Neural cell (in vitro differentiated cells): ENCODE measurements at regions not wholly inside any gene's neighbourhood (a gene's known extent, or its start where the extent isn't known, plus 50 kb on each side); places are given as distances from the start of the nearest gene placed in this dataset.
"Not testable (repeated sequence)": the region's sequence is repeated elsewhere in the genome, so short reads cannot be mapped to it uniquely, and the experiment has no call there.

Experiments
- H2AFZ ChIP-seq: fragments of 200-600, 300-800 bp; sonication (generic), shearing (Covaris generic); 2 replicates; pipeline ENCODE4 v1.6.0; 2014; ENCODE audit warnings: low read depth, mild to moderate bottlenecking, antibody characterized with exemption, low read length, moderate library complexity
- H3F3A ChIP-seq: fragments of 200-600 bp; shearing (Covaris generic); 2 replicates; pipeline ENCODE4 v1.6.1; 2016; ENCODE audit warnings: mild to moderate bottlenecking, moderate library complexity, mixed read lengths, antibody characterized with exemption, low read length; ENCODE audit not compliant: insufficient read depth, poor library complexity, severe bottlenecking
- H3K27ac ChIP-seq: fragments of 200-600, 300-800 bp; sonication (generic), shearing (Covaris generic); 2 replicates; pipeline ENCODE4 v1.5.1; 2014; ENCODE audit warnings: mild to moderate bottlenecking, low read length, moderate library complexity
- H3K27me3 ChIP-seq: fragments of 300-800, 200-600 bp; sonication (generic), shearing (Covaris generic); 2 replicates; pipeline ENCODE4 v1.6.0; 2014; ENCODE audit warnings: mild to moderate bottlenecking, low read depth, low read length, moderate library complexity; ENCODE audit not compliant: insufficient read depth
- H3K36me3 ChIP-seq: fragments of 300-800, 200-600 bp; sonication (generic), shearing (Covaris generic); 2 replicates; pipeline ENCODE4 v1.5.1; 2014; ENCODE audit warnings: mild to moderate bottlenecking, antibody characterized with exemption, low read length, moderate library complexity; ENCODE audit not compliant: insufficient read depth
- H3K4me2 ChIP-seq: fragments of 300-800, 200-600 bp; sonication (generic), shearing (Covaris generic); 2 replicates; pipeline ENCODE4 v1.6.0; 2014; ENCODE audit warnings: mild to moderate bottlenecking, low read length
- H3K4me3 ChIP-seq: fragments of 300-800, 200-600 bp; sonication (generic), shearing (Covaris generic); 2 replicates; pipeline ENCODE4 v1.5.1; 2014; ENCODE audit warnings: mild to moderate bottlenecking, low read length, moderate library complexity
- H3K79me2 ChIP-seq: fragments of 200-600 bp; shearing (Covaris generic); replicated peaks from 2 replicates; pipeline ENCODE4 v1.6.0; 2014; ENCODE audit warnings: mild to moderate bottlenecking, low read length, moderate library complexity; ENCODE audit not compliant: insufficient read depth
- H3K9ac ChIP-seq: fragments of 300-800, 200-600 bp; sonication (generic), shearing (Covaris generic); 2 replicates; pipeline ENCODE4 v1.6.1; 2016; ENCODE audit warnings: mild to moderate bottlenecking, low read length, mixed read lengths
- H3K9me2 ChIP-seq: fragments of 200-600 bp; shearing (Covaris generic); 2 replicates; pipeline ENCODE4 v1.6.1; 2016; ENCODE audit warnings: mild to moderate bottlenecking, low read length, mixed read lengths; ENCODE audit not compliant: insufficient read depth
- H3K9me3 ChIP-seq: fragments of 200-600, 300-800 bp; sonication (generic), shearing (Covaris generic); 2 replicates; pipeline ENCODE4 v1.6.1; 2016; ENCODE audit warnings: mild to moderate bottlenecking, mixed run types, low read length, moderate library complexity, mixed read lengths
- H4K20me1 ChIP-seq: fragments of 200-600 bp; shearing (Covaris generic); 2 replicates; pipeline ENCODE4 v1.6.1; 2016; ENCODE audit warnings: mild to moderate bottlenecking, mixed run types; ENCODE audit not compliant: insufficient read depth
- EP300 ChIP-seq: fragments of 450-650 bp; conservative IDR thresholded peaks from 2 replicates; pipeline ENCODE4 v1.6.1; 2014; ENCODE audit warnings: antibody characterized with exemption, mild to moderate bottlenecking, moderate library complexity; ENCODE audit not compliant: poor library complexity, severe bottlenecking
- EZH2 ChIP-seq: fragments of 200-600, 300-800 bp; shearing (Covaris generic), sonication (generic); IDR thresholded peaks from 2 replicates; pipeline ENCODE4 v1.6.1; 2014; ENCODE audit warnings: antibody characterized with exemption, low read length, borderline replicate concordance, mild to moderate bottlenecking; ENCODE audit not compliant: insufficient read depth, poor library complexity, severe bottlenecking
- MXI1 ChIP-seq: fragments of 450-650 bp; conservative IDR thresholded peaks from 2 replicates; pipeline ENCODE4 v1.6.1; 2014; ENCODE audit warnings: antibody characterized with exemption, mild to moderate bottlenecking; ENCODE audit not compliant: poor library complexity, severe bottlenecking
- POLR2AphosphoS5 ChIP-seq: IDR thresholded peaks from 2 replicates; pipeline ENCODE4 v1.6.1; 2012
- RAD21 ChIP-seq: fragments of 450-650 bp; conservative IDR thresholded peaks from 2 replicates; pipeline ENCODE4 v1.6.1; 2014; ENCODE audit warnings: antibody characterized with exemption, mild to moderate bottlenecking, moderate library complexity
- SMC3 ChIP-seq: fragments of 450-650 bp; conservative IDR thresholded peaks from 2 replicates; pipeline ENCODE4 v1.6.1; 2014; ENCODE audit warnings: antibody characterized with exemption, mild to moderate bottlenecking, moderate library complexity; ENCODE audit not compliant: poor library complexity
- TAF1 ChIP-seq: IDR thresholded peaks from 2 replicates; pipeline ENCODE4 v1.6.1; 2012; ENCODE audit warnings: low read depth
- TF ChIP-seq, protein P1 (sequence below): IDR thresholded peaks from 2 replicates; pipeline ENCODE4 v1.6.1; 2012; ENCODE audit warnings: borderline replicate concordance
- TF ChIP-seq, protein P2 (sequence below): fragments of 450-650 bp; IDR thresholded peaks from 2 replicates; pipeline ENCODE4 v1.5.1; 2014; ENCODE audit warnings: antibody characterized with exemption, mild to moderate bottlenecking, moderate library complexity; ENCODE audit not compliant: poor library complexity, severe bottlenecking

DNA sequence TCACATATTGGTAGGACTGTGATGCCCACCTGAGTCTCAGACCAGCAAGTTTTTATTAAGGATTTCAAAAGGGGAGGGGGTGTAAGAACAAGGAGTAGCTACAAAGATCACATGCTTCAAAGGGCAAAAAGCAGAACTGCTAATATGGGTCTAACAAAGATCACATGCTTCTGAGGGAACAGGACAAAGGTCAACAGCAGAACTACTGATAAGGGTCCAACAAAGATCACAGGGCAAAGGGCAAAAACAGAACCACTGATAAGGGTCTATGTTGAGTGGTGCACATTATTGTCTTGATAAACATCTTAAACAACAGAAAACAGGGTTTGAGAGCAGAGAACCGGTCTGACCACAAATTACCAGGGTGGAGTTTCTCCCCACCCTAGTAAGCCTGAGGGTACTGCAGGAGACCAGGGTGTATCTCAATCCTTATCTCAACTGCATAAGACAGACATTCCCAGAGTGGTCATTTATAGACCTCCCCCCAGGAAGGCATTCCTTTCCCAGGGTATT lies 214.5 kb upstream of the CHD1 start:
- H3K27me3 ChIP-seq, H3K9ac ChIP-seq, H2AFZ ChIP-seq, H3K79me2 ChIP-seq, H3K9me2 ChIP-seq, H3K4me2 ChIP-seq, H4K20me1 ChIP-seq, H3K27ac ChIP-seq, H3F3A ChIP-seq, H3K36me3 ChIP-seq, H3K4me3 ChIP-seq, H3K9me3 ChIP-seq: not testable (repeated sequence)

DNA sequence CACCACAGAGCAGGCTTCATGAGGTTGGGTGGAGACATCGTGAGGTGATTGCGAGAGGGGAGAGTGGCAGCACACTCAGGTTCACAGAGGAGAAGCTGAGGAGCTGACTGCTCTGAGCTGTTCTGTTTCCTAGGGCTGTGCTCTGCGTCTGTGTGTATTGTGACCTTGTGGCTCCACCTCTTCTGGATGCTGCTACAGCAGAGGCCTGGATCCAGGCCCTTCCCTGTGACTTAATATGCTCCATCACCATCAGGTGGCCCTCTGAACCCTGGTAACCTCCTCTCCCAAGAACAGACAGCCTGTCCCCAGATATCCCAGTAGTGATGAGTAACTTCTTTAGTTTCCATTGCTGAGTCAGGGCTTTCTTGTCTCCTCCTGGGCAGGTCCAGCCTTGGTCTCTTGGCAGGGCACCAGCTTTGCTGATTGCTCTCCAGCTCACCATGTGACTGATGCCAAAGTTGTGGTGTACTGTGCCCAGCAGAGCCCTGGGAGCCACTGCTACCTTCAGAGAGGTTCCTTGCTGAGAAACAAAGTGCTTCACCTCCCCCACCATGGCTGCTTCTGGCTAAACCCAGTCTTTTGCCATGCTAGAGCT lies 212.8 kb upstream of the CHD1 start:
- H3K27me3 ChIP-seq: no peaks in the 10 kb centered on the region
- H3K36me3 ChIP-seq: no peaks in the 10 kb centered on the region
- TF ChIP-seq RAD21 (no peak), EP300 (no peak), POLR2AphosphoS5 (no peak), EZH2 (no peak), TAF1 (no peak), SMC3 (no peak), MXI1 (no peak)
- TF ChIP-seq, protein P1, sequence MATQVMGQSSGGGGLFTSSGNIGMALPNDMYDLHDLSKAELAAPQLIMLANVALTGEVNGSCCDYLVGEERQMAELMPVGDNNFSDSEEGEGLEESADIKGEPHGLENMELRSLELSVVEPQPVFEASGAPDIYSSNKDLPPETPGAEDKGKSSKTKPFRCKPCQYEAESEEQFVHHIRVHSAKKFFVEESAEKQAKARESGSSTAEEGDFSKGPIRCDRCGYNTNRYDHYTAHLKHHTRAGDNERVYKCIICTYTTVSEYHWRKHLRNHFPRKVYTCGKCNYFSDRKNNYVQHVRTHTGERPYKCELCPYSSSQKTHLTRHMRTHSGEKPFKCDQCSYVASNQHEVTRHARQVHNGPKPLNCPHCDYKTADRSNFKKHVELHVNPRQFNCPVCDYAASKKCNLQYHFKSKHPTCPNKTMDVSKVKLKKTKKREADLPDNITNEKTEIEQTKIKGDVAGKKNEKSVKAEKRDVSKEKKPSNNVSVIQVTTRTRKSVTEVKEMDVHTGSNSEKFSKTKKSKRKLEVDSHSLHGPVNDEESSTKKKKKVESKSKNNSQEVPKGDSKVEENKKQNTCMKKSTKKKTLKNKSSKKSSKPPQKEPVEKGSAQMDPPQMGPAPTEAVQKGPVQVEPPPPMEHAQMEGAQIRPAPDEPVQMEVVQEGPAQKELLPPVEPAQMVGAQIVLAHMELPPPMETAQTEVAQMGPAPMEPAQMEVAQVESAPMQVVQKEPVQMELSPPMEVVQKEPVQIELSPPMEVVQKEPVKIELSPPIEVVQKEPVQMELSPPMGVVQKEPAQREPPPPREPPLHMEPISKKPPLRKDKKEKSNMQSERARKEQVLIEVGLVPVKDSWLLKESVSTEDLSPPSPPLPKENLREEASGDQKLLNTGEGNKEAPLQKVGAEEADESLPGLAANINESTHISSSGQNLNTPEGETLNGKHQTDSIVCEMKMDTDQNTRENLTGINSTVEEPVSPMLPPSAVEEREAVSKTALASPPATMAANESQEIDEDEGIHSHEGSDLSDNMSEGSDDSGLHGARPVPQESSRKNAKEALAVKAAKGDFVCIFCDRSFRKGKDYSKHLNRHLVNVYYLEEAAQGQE: no peak
- TF ChIP-seq, protein P2, sequence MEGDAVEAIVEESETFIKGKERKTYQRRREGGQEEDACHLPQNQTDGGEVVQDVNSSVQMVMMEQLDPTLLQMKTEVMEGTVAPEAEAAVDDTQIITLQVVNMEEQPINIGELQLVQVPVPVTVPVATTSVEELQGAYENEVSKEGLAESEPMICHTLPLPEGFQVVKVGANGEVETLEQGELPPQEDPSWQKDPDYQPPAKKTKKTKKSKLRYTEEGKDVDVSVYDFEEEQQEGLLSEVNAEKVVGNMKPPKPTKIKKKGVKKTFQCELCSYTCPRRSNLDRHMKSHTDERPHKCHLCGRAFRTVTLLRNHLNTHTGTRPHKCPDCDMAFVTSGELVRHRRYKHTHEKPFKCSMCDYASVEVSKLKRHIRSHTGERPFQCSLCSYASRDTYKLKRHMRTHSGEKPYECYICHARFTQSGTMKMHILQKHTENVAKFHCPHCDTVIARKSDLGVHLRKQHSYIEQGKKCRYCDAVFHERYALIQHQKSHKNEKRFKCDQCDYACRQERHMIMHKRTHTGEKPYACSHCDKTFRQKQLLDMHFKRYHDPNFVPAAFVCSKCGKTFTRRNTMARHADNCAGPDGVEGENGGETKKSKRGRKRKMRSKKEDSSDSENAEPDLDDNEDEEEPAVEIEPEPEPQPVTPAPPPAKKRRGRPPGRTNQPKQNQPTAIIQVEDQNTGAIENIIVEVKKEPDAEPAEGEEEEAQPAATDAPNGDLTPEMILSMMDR: no peak
- H3K9me2 ChIP-seq: no peaks in the 10 kb centered on the region
- no peaks in the 10 kb centered on the region for H3F3A ChIP-seq
- H3K27ac ChIP-seq: no peak overlapping the region
- no peak overlapping the region for H3K4me3 ChIP-seq
- no peaks in the 10 kb centered on the region for H3K79me2 ChIP-seq
- H3K4me2 ChIP-seq: no peak overlapping the region
- H3K9me3 ChIP-seq: no peaks in the 10 kb centered on the region
- no peak overlapping the region for H3K9ac ChIP-seq
- H4K20me1 ChIP-seq: no peaks in the 10 kb centered on the region
- no peak overlapping the region for H2AFZ ChIP-seq

DNA sequence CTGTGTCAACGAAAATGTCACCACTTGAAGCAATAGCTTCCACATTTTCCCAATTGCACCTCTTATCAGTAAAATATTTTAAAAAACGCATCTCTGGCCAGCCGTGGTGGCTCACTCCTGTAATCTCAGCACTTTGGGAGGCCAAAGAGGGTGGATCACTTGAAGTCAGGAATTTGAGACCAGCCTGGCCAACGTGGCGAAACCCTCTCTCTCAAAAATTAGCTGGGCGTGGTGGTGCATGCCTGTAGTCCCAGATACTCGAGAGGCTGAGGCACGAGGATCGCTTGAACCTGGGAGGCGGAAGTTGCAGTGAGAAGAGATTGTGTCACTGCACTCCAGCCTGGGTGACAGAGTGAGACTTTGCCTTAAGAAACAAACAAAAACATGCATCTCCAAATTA lies 210.1 kb upstream of the CHD1 start:
- TF ChIP-seq EP300 (no peak), TAF1 (no peak), POLR2AphosphoS5 (no peak), EZH2 (no peak), SMC3 (no peak), MXI1 (no peak), RAD21 (no peak)
- TF ChIP-seq, protein P2: no peak
- TF ChIP-seq, protein P1: no peak
- Histone ChIP-seq H3K9me2 (no peaks in the 10 kb centered on the region), H3K4me2 (no peak overlapping the region), H3K27me3 (no peaks in the 10 kb centered on the region), H3K9ac (no peak overlapping the region), H3K79me2 (no peaks in the 10 kb centered on the region), H2AFZ (no peak overlapping the region), H3K4me3 (no peak overlapping the region), H3K36me3 (no peaks in the 10 kb centered on the region), H3F3A (no peaks in the 10 kb centered on the region), H3K27ac (no peak overlapping the region), H3K9me3 (no peaks in the 10 kb centered on the region), H4K20me1 (no peaks in the 10 kb centered on the region)
